ENCODE measurements at regions not wholly inside any gene's neighbourhood (a gene's known extent, or its start where the extent isn't known, plus 50 kb on each side); places are given as distances from the start of the nearest gene placed in this dataset.

DNA sequence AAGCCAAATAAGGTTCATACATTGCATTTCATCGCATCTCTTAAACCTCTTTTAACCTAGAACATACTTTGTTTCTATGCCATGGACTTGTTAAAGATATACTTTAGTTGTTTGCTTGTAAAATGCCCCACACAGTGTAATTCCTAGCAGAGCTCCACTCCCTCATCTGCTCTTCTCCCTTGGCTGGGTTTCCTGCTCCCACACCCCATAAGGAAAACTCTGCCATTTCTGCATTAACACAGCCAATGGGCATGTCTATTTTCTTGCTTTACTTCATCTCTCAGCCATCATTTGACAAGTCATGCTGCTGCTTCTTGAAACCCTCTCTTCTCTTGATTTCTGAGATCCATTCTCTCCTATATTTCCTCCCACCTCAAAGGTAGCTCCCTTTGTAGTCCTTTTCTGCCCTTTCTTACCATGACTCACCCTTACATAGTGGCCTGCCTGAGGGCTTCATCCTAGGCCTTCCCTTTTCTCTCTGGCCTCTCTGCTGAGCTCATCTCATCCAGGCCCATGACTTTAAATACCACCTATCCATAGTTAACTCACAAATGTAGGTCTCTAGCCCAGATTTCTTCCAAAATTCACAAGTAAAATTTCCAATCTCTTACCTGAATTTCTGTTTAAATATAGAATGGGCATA, 471.4 kb downstream of the ADRA2A start:
- no peak for FAIRE-seq
- DNase-seq (ENCODE audit: insufficient read length, low spot score), result no peak
- no peak for TF ChIP-seq POU2F2 (IDR thresholded peaks at IDR 0.05; ENCODE audit: low read depth, low read length)
- no peak for TF ChIP-seq PAX5 (IDR thresholded peaks at IDR 0.05; ENCODE audit: insufficient read depth, low read length, severe bottlenecking)
- TF ChIP-seq POLR2A (IDR thresholded peaks at IDR 0.05; ENCODE audit: low read depth, low read length), result no peak
- no peak for TF ChIP-seq POLR2AphosphoS5 (IDR thresholded peaks at IDR 0.05; ENCODE audit: low read depth, low read length)
- TF ChIP-seq TAF1 (IDR thresholded peaks at IDR 0.05; ENCODE audit: low read depth, low read length), result no peak
- TF ChIP-seq SPI1 (IDR thresholded peaks at IDR 0.05; ENCODE audit: low read depth, low read length), result no peak

DNA sequence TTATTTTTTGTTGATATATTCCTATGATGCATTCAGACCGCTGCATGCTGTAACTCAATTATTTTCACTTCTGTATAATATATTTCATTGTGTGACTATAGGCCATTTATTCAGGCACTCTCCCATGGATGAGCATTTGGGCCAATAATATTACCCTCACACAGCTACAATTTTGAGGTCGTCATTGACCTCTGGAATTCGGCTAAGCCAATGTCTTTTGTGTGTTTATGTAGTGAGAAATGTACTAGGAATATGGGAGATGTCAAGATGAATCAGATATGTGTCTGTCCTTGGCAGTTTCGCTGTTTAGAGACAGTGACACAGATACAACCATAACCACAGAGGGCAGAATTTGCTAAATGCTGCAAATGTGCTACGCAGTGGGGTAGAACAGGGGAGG, 474.2 kb downstream of the ADRA2A start:
- TF ChIP-seq POLR2A (IDR thresholded peaks at IDR 0.05; ENCODE audit: low read depth, low read length) (no peak), TAF1 (IDR thresholded peaks at IDR 0.05; ENCODE audit: low read depth, low read length) (no peak), PAX5 (IDR thresholded peaks at IDR 0.05; ENCODE audit: insufficient read depth, low read length, severe bottlenecking) (no peak), POU2F2 (IDR thresholded peaks at IDR 0.05; ENCODE audit: low read depth, low read length) (no peak), POLR2AphosphoS5 (IDR thresholded peaks at IDR 0.05; ENCODE audit: low read depth, low read length) (no peak), SPI1 (IDR thresholded peaks at IDR 0.05; ENCODE audit: low read depth, low read length) (no peak)
- FAIRE-seq (no peak), DNase-seq (ENCODE audit: insufficient read length, low spot score) (no peak)

DNA sequence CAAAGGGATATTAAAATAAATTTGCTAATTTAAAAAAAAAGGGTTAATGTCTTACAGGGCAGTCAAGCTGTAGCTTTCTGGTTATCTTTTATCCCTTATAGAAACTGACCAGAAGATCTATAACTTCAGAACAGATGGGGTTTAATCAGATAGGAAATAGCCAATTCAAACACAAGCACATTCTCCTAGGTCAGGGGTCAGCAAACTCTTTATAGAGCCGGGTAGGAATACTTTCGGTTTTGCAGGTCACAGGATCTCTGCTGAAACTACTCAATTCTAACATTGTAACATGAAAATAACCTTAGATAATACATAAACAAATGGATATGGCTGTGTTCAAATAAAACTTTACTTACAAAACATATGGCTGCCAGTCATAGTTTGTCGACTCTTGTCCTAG, 479.8 kb downstream of the ADRA2A start:
- DNase-seq (ENCODE audit: insufficient read length, low spot score) (no peak), FAIRE-seq (no peak)
- TF ChIP-seq PAX5 (IDR thresholded peaks at IDR 0.05; ENCODE audit: insufficient read depth, low read length, severe bottlenecking), result no peak
- no peak for TF ChIP-seq POU2F2 (IDR thresholded peaks at IDR 0.05; ENCODE audit: low read depth, low read length)
- no peak for TF ChIP-seq SPI1 (IDR thresholded peaks at IDR 0.05; ENCODE audit: low read depth, low read length)
- no peak for TF ChIP-seq POLR2A (IDR thresholded peaks at IDR 0.05; ENCODE audit: low read depth, low read length)
- no peak for TF ChIP-seq POLR2AphosphoS5 (IDR thresholded peaks at IDR 0.05; ENCODE audit: low read depth, low read length)
- TF ChIP-seq TAF1 (IDR thresholded peaks at IDR 0.05; ENCODE audit: low read depth, low read length), result no peak

DNA sequence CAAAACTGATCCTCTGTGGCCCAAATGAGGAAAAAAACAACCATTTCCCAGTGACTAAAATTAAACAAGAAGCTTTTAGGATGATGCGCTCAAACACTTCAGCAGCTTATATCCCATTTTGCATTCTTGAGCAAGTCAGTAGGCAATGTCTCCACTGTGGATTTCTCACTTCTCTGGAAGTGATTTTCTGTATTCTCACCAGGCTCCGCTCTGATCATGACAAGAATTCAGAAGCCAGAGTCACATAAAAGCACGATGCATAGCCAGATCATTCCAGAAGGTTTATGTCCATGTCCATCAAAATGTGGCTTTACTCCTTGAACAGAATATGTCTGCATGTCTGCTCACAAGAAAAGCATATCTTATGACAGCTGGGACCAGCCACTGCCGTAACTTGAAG, 481.4 kb downstream of the ADRA2A start:
- FAIRE-seq (no peak), DNase-seq (ENCODE audit: insufficient read length, low spot score) (no peak)
- TF ChIP-seq POLR2A (IDR thresholded peaks at IDR 0.05; ENCODE audit: low read depth, low read length), result no peak
- TF ChIP-seq SPI1 (IDR thresholded peaks at IDR 0.05; ENCODE audit: low read depth, low read length), result no peak

DNA sequence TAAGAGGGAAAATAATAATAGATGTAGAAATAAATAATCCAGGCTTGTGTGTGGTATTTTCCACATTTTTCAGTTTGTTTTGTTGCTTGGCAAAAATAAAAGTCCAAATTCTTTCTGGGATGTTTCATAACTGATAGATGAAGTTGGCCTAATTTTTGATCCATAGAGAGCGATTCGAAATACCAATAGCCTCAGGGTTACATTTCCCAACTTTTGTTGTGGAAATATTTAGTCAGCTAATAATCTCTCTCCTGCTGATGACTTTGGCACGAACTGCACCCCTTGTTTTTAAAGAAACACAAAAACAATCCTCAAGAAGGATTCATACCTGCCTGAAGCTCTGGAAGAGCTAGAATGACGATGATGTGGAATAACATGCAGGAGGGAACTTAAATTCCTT, 483.2 kb downstream of the ADRA2A start:
- no peak for FAIRE-seq
- no peak for DNase-seq (ENCODE audit: insufficient read length, low spot score)
- no peak for TF ChIP-seq POU2F2 (IDR thresholded peaks at IDR 0.05; ENCODE audit: low read depth, low read length)
- no peak for TF ChIP-seq SPI1 (IDR thresholded peaks at IDR 0.05; ENCODE audit: low read depth, low read length)
- no peak for TF ChIP-seq PAX5 (IDR thresholded peaks at IDR 0.05; ENCODE audit: insufficient read depth, low read length, severe bottlenecking)
- no peak for TF ChIP-seq TAF1 (IDR thresholded peaks at IDR 0.05; ENCODE audit: low read depth, low read length)
- TF ChIP-seq POLR2A (IDR thresholded peaks at IDR 0.05; ENCODE audit: low read depth, low read length), result no peak
- no peak for TF ChIP-seq POLR2AphosphoS5 (IDR thresholded peaks at IDR 0.05; ENCODE audit: low read depth, low read length)

DNA sequence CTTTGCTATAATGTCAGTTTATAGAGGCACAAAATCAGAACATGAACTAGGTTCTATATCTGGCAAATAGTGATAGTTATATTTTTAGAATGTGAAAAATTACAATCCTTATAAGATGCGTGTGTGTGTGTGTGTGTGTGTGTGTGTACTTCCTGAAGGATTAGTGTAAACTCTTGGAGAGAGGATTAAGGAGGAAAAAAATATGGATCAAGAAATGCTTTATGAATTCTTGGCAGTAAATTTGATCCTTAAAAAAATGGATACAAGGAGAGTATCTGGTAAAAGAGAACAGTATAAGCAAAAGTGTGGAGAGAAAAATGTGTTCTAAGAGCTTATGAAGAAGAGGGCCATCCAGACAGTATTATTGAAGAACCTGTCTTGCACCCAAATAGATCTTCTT, 484.3 kb downstream of the ADRA2A start:
- TF ChIP-seq POLR2A (IDR thresholded peaks at IDR 0.05; ENCODE audit: low read depth, low read length) (no peak), PAX5 (IDR thresholded peaks at IDR 0.05; ENCODE audit: insufficient read depth, low read length, severe bottlenecking) (no peak), POLR2AphosphoS5 (IDR thresholded peaks at IDR 0.05; ENCODE audit: low read depth, low read length) (no peak), POU2F2 (IDR thresholded peaks at IDR 0.05; ENCODE audit: low read depth, low read length) (no peak), TAF1 (IDR thresholded peaks at IDR 0.05; ENCODE audit: low read depth, low read length) (no peak), SPI1 (IDR thresholded peaks at IDR 0.05; ENCODE audit: low read depth, low read length) (no peak)
- FAIRE-seq, result no peak
- no peak for DNase-seq (ENCODE audit: insufficient read length, low spot score)

DNA sequence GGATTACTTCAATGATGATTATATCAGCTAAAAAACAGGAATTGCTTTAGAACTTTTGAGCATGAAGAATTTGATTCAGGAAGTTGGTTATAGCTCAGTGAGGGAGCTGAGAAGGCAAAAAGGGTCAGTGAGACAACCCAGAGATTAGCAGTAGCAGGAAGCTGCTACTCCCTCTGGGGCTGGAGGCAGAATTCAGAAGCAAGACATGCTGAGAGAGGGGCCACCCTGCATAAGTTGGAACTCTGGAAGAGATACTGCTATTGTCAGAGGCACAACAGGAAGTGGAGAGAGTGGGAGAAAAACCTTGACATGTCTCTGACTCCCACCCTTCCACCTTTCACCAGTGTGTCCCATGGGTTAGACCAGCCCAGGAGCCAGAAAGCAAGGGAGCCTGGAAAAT, 488.7 kb downstream of the ADRA2A start:
- FAIRE-seq, result no peak
- TF ChIP-seq PAX5 (IDR thresholded peaks at IDR 0.05; ENCODE audit: insufficient read depth, low read length, severe bottlenecking) (no peak), POLR2AphosphoS5 (IDR thresholded peaks at IDR 0.05; ENCODE audit: low read depth, low read length) (no peak), SPI1 (IDR thresholded peaks at IDR 0.05; ENCODE audit: low read depth, low read length) (no peak), TAF1 (IDR thresholded peaks at IDR 0.05; ENCODE audit: low read depth, low read length) (no peak), POLR2A (IDR thresholded peaks at IDR 0.05; ENCODE audit: low read depth, low read length) (no peak), POU2F2 (IDR thresholded peaks at IDR 0.05; ENCODE audit: low read depth, low read length) (no peak)
- no peak for DNase-seq (ENCODE audit: insufficient read length, low spot score)

DNA sequence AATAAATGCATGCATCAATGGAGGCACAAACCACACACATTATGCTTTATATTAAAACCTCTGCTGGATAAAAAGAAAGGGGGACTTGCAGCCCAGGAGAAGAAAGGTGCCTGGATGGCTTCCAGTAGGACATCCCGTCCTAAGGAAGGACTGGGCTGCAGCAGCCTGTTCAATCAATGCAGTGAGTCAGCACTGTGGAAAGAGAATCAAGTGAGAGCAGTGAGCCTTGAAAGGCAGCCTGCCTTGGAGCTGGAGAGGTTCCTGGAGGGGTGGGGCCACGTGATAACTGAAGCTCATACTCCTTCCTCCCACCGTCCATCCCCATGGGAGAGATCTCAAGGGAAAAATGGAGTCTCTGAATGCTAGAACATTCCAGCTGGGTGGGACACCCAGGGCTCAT, 501.2 kb downstream of the ADRA2A start:
- TF ChIP-seq POLR2A (IDR thresholded peaks at IDR 0.05; ENCODE audit: low read depth, low read length) (no peak), SPI1 (IDR thresholded peaks at IDR 0.05; ENCODE audit: low read depth, low read length) (no peak), TAF1 (IDR thresholded peaks at IDR 0.05; ENCODE audit: low read depth, low read length) (no peak)
- DNase-seq (ENCODE audit: insufficient read length, low spot score), result no peak
- FAIRE-seq, result no peak

DNA sequence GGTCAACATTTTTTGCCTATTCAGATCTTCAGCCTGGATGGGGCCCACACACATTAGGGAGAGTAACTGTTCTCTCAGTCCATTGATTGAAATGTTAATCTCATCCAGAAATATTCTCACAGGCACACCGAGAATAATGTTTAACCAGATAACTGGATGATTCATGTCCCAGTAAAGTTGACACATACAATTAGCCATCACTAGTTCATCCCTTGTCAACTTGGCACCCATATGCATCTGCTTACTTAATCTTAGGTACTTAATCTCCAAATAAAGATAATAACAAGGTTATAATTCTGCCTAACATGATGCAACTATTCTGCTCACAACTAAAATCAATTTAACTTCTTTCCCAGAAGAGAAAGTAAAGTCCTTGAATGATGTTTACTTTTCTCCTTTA, 502.6 kb downstream of the ADRA2A start:
- DNase-seq (ENCODE audit: insufficient read length, low spot score), result no peak
- FAIRE-seq, result no peak
- TF ChIP-seq POU2F2 (IDR thresholded peaks at IDR 0.05; ENCODE audit: low read depth, low read length) (no peak), POLR2A (IDR thresholded peaks at IDR 0.05; ENCODE audit: low read depth, low read length) (no peak), PAX5 (IDR thresholded peaks at IDR 0.05; ENCODE audit: insufficient read depth, low read length, severe bottlenecking) (no peak), POLR2AphosphoS5 (IDR thresholded peaks at IDR 0.05; ENCODE audit: low read depth, low read length) (no peak), SPI1 (IDR thresholded peaks at IDR 0.05; ENCODE audit: low read depth, low read length) (no peak), TAF1 (IDR thresholded peaks at IDR 0.05; ENCODE audit: low read depth, low read length) (no peak)

DNA sequence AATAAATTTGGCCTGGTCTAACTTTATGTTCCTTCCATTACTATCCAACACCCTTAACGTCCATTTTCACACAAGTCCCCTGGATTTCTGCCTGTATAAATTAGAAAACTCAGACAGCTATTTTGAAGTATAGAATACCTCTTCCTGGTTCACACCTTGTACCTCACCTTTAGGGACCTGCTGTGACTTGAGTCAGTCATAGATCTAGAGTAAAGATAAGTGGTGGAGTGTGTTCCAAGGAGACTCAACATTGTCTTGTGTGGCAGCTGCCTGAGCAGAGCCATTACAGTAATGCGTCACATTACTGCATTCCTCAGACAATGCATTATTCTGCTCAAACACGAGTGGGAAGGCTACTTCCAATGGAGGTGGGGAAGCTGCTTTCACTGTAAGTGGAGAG, 513.9 kb downstream of the ADRA2A start:
- no peak for TF ChIP-seq PAX5 (IDR thresholded peaks at IDR 0.05; ENCODE audit: insufficient read depth, low read length, severe bottlenecking)
- TF ChIP-seq SPI1 (IDR thresholded peaks at IDR 0.05; ENCODE audit: low read depth, low read length), result no peak
- no peak for TF ChIP-seq POLR2A (IDR thresholded peaks at IDR 0.05; ENCODE audit: low read depth, low read length)
- TF ChIP-seq TAF1 (IDR thresholded peaks at IDR 0.05; ENCODE audit: low read depth, low read length), result no peak
- no peak for TF ChIP-seq POLR2AphosphoS5 (IDR thresholded peaks at IDR 0.05; ENCODE audit: low read depth, low read length)
- TF ChIP-seq POU2F2 (IDR thresholded peaks at IDR 0.05; ENCODE audit: low read depth, low read length), result no peak
- FAIRE-seq (no peak), DNase-seq (ENCODE audit: insufficient read length, low spot score) (no peak)

Data from GM12891 (cell line).